DOHH2 (cell line): ENCODE measurements at regions not wholly inside any gene's neighbourhood (a gene's known extent, or its start where the extent isn't known, plus 50 kb on each side); places are given as distances from the start of the nearest gene placed in this dataset.

Source experiments
- H3F3A ChIP-seq: fragments of 200-600 bp; sonication (generic), shearing (Covaris generic); 2 replicates; pipeline ENCODE4 v1.6.0; 2016; ENCODE audit warnings: antibody characterized with exemption, mild to moderate bottlenecking; ENCODE audit not compliant: control insufficient read depth, insufficient read depth
- H3K27ac ChIP-seq: fragments of 200-600 bp; sonication (generic); 2 replicates; pipeline ENCODE4 v1.5.1; 2014; ENCODE audit warnings: low read depth, mild to moderate bottlenecking, low read length, moderate library complexity
- H3K27me3 ChIP-seq: fragments of 200-600 bp; sonication (generic); 2 replicates; pipeline ENCODE4 v1.6.1; 2014; ENCODE audit warnings: mild to moderate bottlenecking, low read length, mixed read lengths; ENCODE audit not compliant: control insufficient read depth
- H3K36me3 ChIP-seq: fragments of 200-600 bp; sonication (generic); 2 replicates; pipeline ENCODE4 v1.6.1; 2014; ENCODE audit warnings: mild to moderate bottlenecking, low read length, moderate library complexity, mixed read lengths; ENCODE audit not compliant: control insufficient read depth
- H3K4me1 ChIP-seq: fragments of 200-600 bp; sonication (generic); 2 replicates; pipeline ENCODE4 v1.6.1; 2014; ENCODE audit warnings: mild to moderate bottlenecking, low read length, mixed read lengths; ENCODE audit not compliant: control insufficient read depth
- H3K4me2 ChIP-seq: fragments of 200-600 bp; sonication (generic); 2 replicates; pipeline ENCODE4 v1.6.0; 2014; ENCODE audit warnings: mild to moderate bottlenecking, low read length, moderate library complexity
- H3K4me3 ChIP-seq: fragments of 200-600 bp; sonication (generic); 2 replicates; pipeline ENCODE4 v1.5.1; 2014; ENCODE audit warnings: mild to moderate bottlenecking, low read length, mixed read lengths
- H3K79me2 ChIP-seq: fragments of 200-600 bp; sonication (generic); 2 replicates; pipeline ENCODE4 v1.6.1; 2014; ENCODE audit warnings: mild to moderate bottlenecking, low read length, mixed read lengths; ENCODE audit not compliant: control insufficient read depth
- H3K9me2 ChIP-seq: fragments of 200-600 bp; sonication (generic); replicated peaks from 2 replicates; pipeline ENCODE4 v1.6.1; 2014; ENCODE audit warnings: mild to moderate bottlenecking, low read length, mixed read lengths; ENCODE audit not compliant: control insufficient read depth
- H3K9me3 ChIP-seq: fragments of 200-600 bp; sonication (generic); 2 replicates; pipeline ENCODE4 v1.6.1; 2014; ENCODE audit warnings: antibody characterized with exemption, low read length, mixed read lengths; ENCODE audit not compliant: control insufficient read depth, insufficient read depth
- H4K20me1 ChIP-seq: fragments of 200-600 bp; sonication (generic); 2 replicates; pipeline ENCODE4 v1.6.0; 2014; ENCODE audit warnings: low read depth, mild to moderate bottlenecking, antibody characterized with exemption, low read length, moderate library complexity; ENCODE audit not compliant: control insufficient read depth, insufficient read depth
- EZH2phosphoT487 ChIP-seq: fragments of 200-600 bp; sonication (generic); IDR thresholded peaks from 2 replicates; pipeline ENCODE4 v1.6.1; 2017; ENCODE audit warnings: borderline replicate concordance, mild to moderate bottlenecking, antibody characterized with exemption, low read length, moderate library complexity, mixed read lengths
- TF ChIP-seq, protein P1 (sequence below): fragments of 200-600 bp; sonication (generic); IDR thresholded peaks from one replicate; pipeline ENCODE4 v1.5.1; 2014; ENCODE audit warnings: antibody characterized with exemption, mild to moderate bottlenecking, low read depth, low read length; ENCODE audit not compliant: poor library complexity, severe bottlenecking

DNA sequence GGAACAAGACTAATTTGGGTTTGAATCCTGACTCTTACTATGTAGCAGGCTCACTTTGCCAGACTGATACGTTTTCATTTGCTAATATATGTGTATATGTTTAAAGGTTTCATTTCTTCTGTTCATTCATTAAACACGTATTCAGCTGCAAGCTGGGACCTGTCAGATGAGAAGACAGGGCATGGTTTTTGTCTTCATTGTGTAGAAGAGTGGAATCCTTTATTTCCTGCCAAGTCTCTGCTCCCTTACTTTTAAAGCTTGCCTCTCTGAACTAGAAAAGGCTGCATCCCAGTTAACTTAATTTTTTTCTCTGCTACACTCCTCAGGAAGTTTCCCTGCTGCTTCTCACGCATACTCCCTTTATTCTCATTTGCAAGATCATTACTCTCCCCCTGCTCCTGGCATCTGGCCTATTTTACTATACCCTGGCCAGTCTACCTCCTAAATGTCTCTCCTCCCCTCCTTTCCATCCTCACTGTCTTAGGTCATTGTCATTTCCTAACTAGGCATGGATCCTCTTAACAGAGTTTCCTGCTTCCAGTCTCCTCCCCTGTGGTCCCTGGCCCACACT lies 141.0 kb upstream of the TMTC4 start:
- H3K9me3 ChIP-seq = no peaks in the 10 kb centered on the region
- no peaks in the 10 kb centered on the region for H3K27me3 ChIP-seq
- no peak overlapping the region for H3K27ac ChIP-seq
- TF ChIP-seq, protein P1, sequence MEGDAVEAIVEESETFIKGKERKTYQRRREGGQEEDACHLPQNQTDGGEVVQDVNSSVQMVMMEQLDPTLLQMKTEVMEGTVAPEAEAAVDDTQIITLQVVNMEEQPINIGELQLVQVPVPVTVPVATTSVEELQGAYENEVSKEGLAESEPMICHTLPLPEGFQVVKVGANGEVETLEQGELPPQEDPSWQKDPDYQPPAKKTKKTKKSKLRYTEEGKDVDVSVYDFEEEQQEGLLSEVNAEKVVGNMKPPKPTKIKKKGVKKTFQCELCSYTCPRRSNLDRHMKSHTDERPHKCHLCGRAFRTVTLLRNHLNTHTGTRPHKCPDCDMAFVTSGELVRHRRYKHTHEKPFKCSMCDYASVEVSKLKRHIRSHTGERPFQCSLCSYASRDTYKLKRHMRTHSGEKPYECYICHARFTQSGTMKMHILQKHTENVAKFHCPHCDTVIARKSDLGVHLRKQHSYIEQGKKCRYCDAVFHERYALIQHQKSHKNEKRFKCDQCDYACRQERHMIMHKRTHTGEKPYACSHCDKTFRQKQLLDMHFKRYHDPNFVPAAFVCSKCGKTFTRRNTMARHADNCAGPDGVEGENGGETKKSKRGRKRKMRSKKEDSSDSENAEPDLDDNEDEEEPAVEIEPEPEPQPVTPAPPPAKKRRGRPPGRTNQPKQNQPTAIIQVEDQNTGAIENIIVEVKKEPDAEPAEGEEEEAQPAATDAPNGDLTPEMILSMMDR = no peak
- TF ChIP-seq EZH2phosphoT487 = no peak
- no peak overlapping the region for H3K4me3 ChIP-seq
- no peaks in the 10 kb centered on the region for H3K4me1 ChIP-seq
- H3F3A ChIP-seq = no peaks in the 10 kb centered on the region
- H3K36me3 ChIP-seq = no peaks in the 10 kb centered on the region
- H4K20me1 ChIP-seq = no peaks in the 10 kb centered on the region
- H3K79me2 ChIP-seq = no peaks in the 10 kb centered on the region
- H3K4me2 ChIP-seq = no peak overlapping the region
- no peaks in the 10 kb centered on the region for H3K9me2 ChIP-seq

DNA sequence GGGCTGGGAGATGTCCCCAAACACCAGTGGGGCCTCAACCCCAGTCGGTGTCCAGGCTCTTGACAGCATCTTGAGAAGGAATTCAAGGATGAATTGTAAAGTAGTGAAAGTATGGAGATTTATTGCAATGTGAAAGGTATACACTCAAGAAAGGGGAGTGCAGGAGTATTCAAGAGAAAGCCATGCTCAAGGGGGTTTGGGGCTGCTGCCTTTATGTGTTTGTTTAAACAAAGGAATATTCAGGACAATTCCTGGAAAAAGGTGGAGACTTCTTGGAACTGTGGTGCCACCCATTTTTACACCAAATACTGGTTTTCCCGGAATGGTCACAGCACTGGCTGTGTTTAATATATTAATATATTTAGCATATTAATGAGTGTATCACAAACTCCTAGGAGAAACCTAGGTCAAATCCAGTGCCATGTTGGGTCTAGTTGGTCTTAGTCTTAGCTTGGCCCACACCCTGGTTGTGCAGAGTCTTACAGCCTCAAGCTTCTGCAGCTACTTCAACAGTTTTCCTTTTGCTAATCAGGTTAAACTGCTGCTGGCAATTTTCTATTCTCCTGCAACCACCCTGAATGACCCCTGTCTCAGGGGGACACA lies 138.5 kb upstream of the TMTC4 start:
- H4K20me1 ChIP-seq = no peaks in the 10 kb centered on the region
- no peaks in the 10 kb centered on the region for H3K4me1 ChIP-seq
- no peak overlapping the region for H3K27ac ChIP-seq
- H3K4me3 ChIP-seq = no peak overlapping the region
- no peaks in the 10 kb centered on the region for H3K9me3 ChIP-seq
- H3K27me3 ChIP-seq = no peaks in the 10 kb centered on the region
- no peaks in the 10 kb centered on the region for H3K36me3 ChIP-seq
- no peaks in the 10 kb centered on the region for H3K9me2 ChIP-seq
- no peaks in the 10 kb centered on the region for H3K79me2 ChIP-seq
- no peak overlapping the region for H3K4me2 ChIP-seq
- H3F3A ChIP-seq = no peaks in the 10 kb centered on the region
- TF ChIP-seq EZH2phosphoT487 = no peak
- TF ChIP-seq, protein P1 = no peak

DNA sequence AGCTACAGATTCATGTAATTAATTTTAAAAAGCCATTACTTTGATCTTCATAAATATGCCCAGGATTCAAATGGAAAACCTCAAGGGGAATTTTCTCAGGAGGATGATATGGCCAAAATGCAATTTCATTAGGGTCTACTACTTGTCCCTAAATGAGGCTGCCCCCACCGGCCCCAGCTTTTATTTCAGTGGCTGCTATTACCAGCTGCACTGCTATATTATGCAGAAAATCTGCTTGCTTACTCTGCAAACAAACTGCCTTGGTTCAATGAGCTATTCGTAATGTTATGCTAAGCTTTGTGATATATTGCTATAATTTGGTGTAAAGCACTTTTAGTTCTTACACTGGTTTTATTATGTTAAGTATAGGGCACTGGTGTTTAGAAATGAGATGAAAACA lies 137.3 kb upstream of the TMTC4 start:
- Histone ChIP-seq H3K9me3 (no peaks in the 10 kb centered on the region), H3K27ac (no peak overlapping the region), H3K4me3 (no peak overlapping the region), H3K36me3 (no peaks in the 10 kb centered on the region), H3K4me2 (no peak overlapping the region), H4K20me1 (no peaks in the 10 kb centered on the region), H3K27me3 (no peaks in the 10 kb centered on the region), H3F3A (no peaks in the 10 kb centered on the region), H3K4me1 (no peaks in the 10 kb centered on the region), H3K9me2 (no peaks in the 10 kb centered on the region), H3K79me2 (no peaks in the 10 kb centered on the region)
- no peak for TF ChIP-seq EZH2phosphoT487
- TF ChIP-seq, protein P1 = no peak
